Heart right ventricle (tissue), 16 donors: ENCODE measurements at regions not wholly inside any gene's neighbourhood (a gene's known extent, or its start where the extent isn't known, plus 50 kb on each side); places are given as distances from the start of the nearest gene placed in this dataset.

ENCODE experiments used
- ATAC-seq, 8 donors: fragments of 200-7000 bp; cut with Tn5 transposase; one replicate each; pipeline ENCODE4 v1.9.1; 2020; ENCODE audit warnings: mild to moderate bottlenecking in 8 of 8, moderate library complexity in 8 of 8, moderate number of reproducible peaks in 1 of 8
- DNase-seq, 2 donors: peaks; one replicate each; pipeline ENCODE4 v3.0.0-alpha.2; 2020
- H3K27ac ChIP-seq, 10 donors: fragments of 200-600 bp; sonication (generic) in 2 of 10; one replicate each; pipeline versions ENCODE4 v1.5.0 to v1.8.0; 2020 to 2022; ENCODE audit warnings: mild to moderate bottlenecking in 3 of 10
- H3K27me3 ChIP-seq, 7 donors: fragments of 200-600 bp; one replicate each; pipeline ENCODE4 v1.8.0; 2021 to 2022; ENCODE audit warnings: mild to moderate bottlenecking in 2 of 7
- H3K36me3 ChIP-seq, 9 donors: fragments of 200-600 bp; sonication (generic) in 1 of 9; one replicate each; pipeline versions ENCODE4 v1.5.0 to v1.8.0; 2020 to 2022; ENCODE audit warnings: mild to moderate bottlenecking in 2 of 9
- H3K4me1 ChIP-seq, 9 donors: fragments of 200-600 bp; sonication (generic) in 1 of 9; one replicate each; pipeline versions ENCODE4 v1.5.0 to v1.8.0; 2020 to 2022; ENCODE audit warnings: mild to moderate bottlenecking in 4 of 9
- H3K4me3 ChIP-seq, 10 donors: fragments of 200-600 bp; sonication (generic) in 2 of 10; one replicate each; pipeline versions ENCODE4 v1.5.0 to v1.8.0; 2020 to 2022; ENCODE audit warnings: mild to moderate bottlenecking in 7 of 10, moderate library complexity in 2 of 10
- H3K9me3 ChIP-seq, 11 donors: fragments of 200-600 bp in 10 of 11; sonication (generic) in 2 of 11; one replicate each; pipeline versions ENCODE4 v1.5.0 to v1.8.0; 2013 to 2022; ENCODE audit warnings: mild to moderate bottlenecking in 2 of 11, control low read depth in 1 of 11, moderate library complexity in 1 of 11
- CTCF ChIP-seq, 9 donors: fragments of 200-600 bp; sonication (generic) in 2 of 9; IDR thresholded peaks; one replicate each; pipeline versions ENCODE4 v1.5.0 to v1.8.0; 2021 to 2022; ENCODE audit warnings: antibody characterized with exemption in 9 of 9, mild to moderate bottlenecking in 5 of 9, moderate library complexity in 1 of 9
- WGBS, 2 donors: extraction: QIAGEN DNeasy Blood & Tissue Kit; methylation state at CpG; one replicate each; pipeline ENCODE4 v1.1.7; 2013; ENCODE audit warnings: inconsistent platforms in 1 of 2; 5-methylcytosine and 5-hydroxymethylcytosine counted together
- intact Hi-C, 10 donors: fragments of 100-400 bp; cut with DNase I; formaldehyde crosslinking; loops; one replicate each; pipeline versions ENCODE4 v1.11.1 to v1.14.2; 2022
- donor health status: Arrhythmogenic right ventricular cardiomyopathy.
- donor health status: ischemic (EF 13 %, LVEDD 7.1; RV severe dilation, severe dysfunction).
- donor health status: healthy with polysubstance abuse.
- donor health status: DM: no; HTN: yes; CAD: no.
- donor health status: DM: no; HTN: no; CAD: no.
- donor health status: ischemic (EF 25% LVEDD 6.9; RV normal size, moderate dysfunction).
- donor health status: ischemic (EF 25% LVEDD 5.7; RV mildly dilated, moderate dysfunction).
- donor health status: healthy.
- donor health status: DM: yes; HTN: yes; CAD: no.
- donor health status: Ischemic cardiomyopathy.
- donor health status: ischemic (EF 35%, LVEDD 5.7; RV mildly dilated, moderate dysfunction).
- donor health status: nonischemic (EF 11% LVEDD 7.7; RV severe dilation, severe dysfunction).
- donor health status: DM: yes; HTN: yes; CAD: no.
- donor health status: PGD.
- donor health status: ischemic (EF 29% LVEDD 5.4; RV normal size, mild dysfunction).
- donor health status: nonischemic (EF 23%, LVEDD 6.1; RV moderate dilation, normal function).

- DNase-seq, result no peak
- Histone ChIP-seq H3K9me3 (no peaks in the 10 kb centered on the region), H3K4me1 (no peaks in the 10 kb centered on the region), H3K27me3 (no peaks in the 10 kb centered on the region), H3K4me3 (no peak overlapping the region), H3K36me3 (no peaks in the 10 kb centered on the region), H3K27ac (no peak overlapping the region)
- no peak for ATAC-seq
- 86 to 88% methylated on average over 10 of the region's 10 CpGs for WGBS, 2 donors
- TF ChIP-seq CTCF (IDR thresholded peaks at IDR 0.05), result no peak
- intact Hi-C loops, result no loop called here
Observed at GRCh38 chr13:65830411-65831205, 1399.5 kb downstream of the PCDH9 start.

- no peak for ATAC-seq
- no peaks in the 10 kb centered on the region for H3K4me1 ChIP-seq
- DNase-seq, result no peak
- no peak overlapping the region for H3K4me3 ChIP-seq
- no peak overlapping the region for H3K27ac ChIP-seq
- intact Hi-C loops, result no loop called here
- no peak for TF ChIP-seq CTCF (IDR thresholded peaks at IDR 0.05)
- no peaks in the 10 kb centered on the region for H3K36me3 ChIP-seq
- no peaks in the 10 kb centered on the region for H3K9me3 ChIP-seq
- WGBS, 2 donors, result 90 to 95% methylated on average over 16 of the region's 16 CpGs
- no peaks in the 10 kb centered on the region for H3K27me3 ChIP-seq
Observed at GRCh38 chr13:65829241-65830008, 1400.7 kb downstream of the PCDH9 start.

GRCh38 chr13:65826657-65827056, 1403.5 kb downstream of the PCDH9 start:
- H3K9me3 ChIP-seq, result no peaks in the 10 kb centered on the region
- ATAC-seq (no peak), DNase-seq (no peak)
- no peaks in the 10 kb centered on the region for H3K36me3 ChIP-seq
- intact Hi-C loops, result no loop called here
- 73 to 77% methylated on average over 5 of the region's 5 CpGs for WGBS, 2 donors
- no peak for TF ChIP-seq CTCF (IDR thresholded peaks at IDR 0.05)
- no peak overlapping the region for H3K4me3 ChIP-seq
- H3K27ac ChIP-seq, result no peak overlapping the region
- H3K27me3 ChIP-seq, result no peaks in the 10 kb centered on the region
- H3K4me1 ChIP-seq, result no peaks in the 10 kb centered on the region

GRCh38 chr13:65825039-65825438, 1405.1 kb downstream of the PCDH9 start:
- Histone ChIP-seq H3K27me3 (no peaks in the 10 kb centered on the region), H3K27ac (no peak overlapping the region), H3K36me3 (no peaks in the 10 kb centered on the region), H3K4me3 (no peak overlapping the region), H3K9me3 (peaks cover 0 to 7% (median 0%) of the 10 kb centered on the region in 11 donors), H3K4me1 (no peaks in the 10 kb centered on the region)
- intact Hi-C loops, result no loop called here
- TF ChIP-seq CTCF (IDR thresholded peaks at IDR 0.05), result no peak
- DNase-seq (no peak), ATAC-seq (no peak)
- 79 to 93% methylated on average over 1 of the region's 1 CpG for WGBS, 2 donors
